Mesothelial cell of epicardium (in vitro differentiated cells): ENCODE measurements at regions not wholly inside any gene's neighbourhood (a gene's known extent, or its start where the extent isn't known, plus 50 kb on each side); places are given as distances from the start of the nearest gene placed in this dataset.

Source experiments
- DNase-seq, 2 experiments: peaks; one replicate each; pipeline ENCODE4 v3.0.0; 2021; ENCODE audit warnings: low spot score in 2 of 2; ENCODE audit not compliant: unreplicated experiment in 2 of 2
- H3K27ac Mint-ChIP-seq: 2 replicates; pipeline ENCODE4 v1.8.0; 2021; ENCODE audit warnings: mixed read lengths
- H3K27me3 Mint-ChIP-seq: 2 replicates; pipeline ENCODE4 v1.8.0; 2021; ENCODE audit warnings: low read depth, mixed read lengths
- H3K36me3 Mint-ChIP-seq: 2 replicates; pipeline ENCODE4 v1.8.0; 2021; ENCODE audit warnings: mixed read lengths
- H3K4me1 Mint-ChIP-seq: 2 replicates; pipeline ENCODE4 v1.8.0; 2021; ENCODE audit warnings: mixed read lengths
- H3K4me3 Mint-ChIP-seq: 2 replicates; pipeline ENCODE4 v1.8.0; 2021; ENCODE audit warnings: mild to moderate bottlenecking, moderate library complexity, mixed read lengths
- H3K9me3 Mint-ChIP-seq: 2 replicates; pipeline ENCODE4 v1.8.0; 2021; ENCODE audit warnings: mixed read lengths
- TF ChIP-seq, protein P1 (sequence below): fragments of 200-600 bp; sonication (generic); IDR thresholded peaks from one replicate; pipeline ENCODE4 v1.5.0; 2021; ENCODE audit warnings: antibody characterized with exemption; ENCODE audit not compliant: unreplicated experiment

DNA sequence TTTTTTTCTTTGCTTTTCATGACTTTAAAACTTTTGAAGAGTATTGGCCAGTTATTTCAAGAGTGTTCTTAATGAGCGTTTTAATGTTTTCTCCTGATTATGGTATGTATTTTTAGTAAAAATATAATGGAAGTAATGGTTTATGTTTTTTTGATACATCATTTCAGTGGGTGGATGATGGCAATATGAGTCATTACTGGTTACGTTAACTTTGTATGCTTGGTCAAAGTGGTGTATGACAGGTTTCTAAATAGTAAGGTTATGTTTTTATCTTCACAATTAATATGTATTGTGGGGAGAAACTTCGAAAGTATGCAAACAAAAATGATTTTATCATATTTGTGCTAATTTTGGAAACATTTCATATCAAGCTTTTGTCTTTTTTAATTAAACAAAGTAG is 176.7 kb upstream of the PRDM9 start:
- TF ChIP-seq, protein P1, sequence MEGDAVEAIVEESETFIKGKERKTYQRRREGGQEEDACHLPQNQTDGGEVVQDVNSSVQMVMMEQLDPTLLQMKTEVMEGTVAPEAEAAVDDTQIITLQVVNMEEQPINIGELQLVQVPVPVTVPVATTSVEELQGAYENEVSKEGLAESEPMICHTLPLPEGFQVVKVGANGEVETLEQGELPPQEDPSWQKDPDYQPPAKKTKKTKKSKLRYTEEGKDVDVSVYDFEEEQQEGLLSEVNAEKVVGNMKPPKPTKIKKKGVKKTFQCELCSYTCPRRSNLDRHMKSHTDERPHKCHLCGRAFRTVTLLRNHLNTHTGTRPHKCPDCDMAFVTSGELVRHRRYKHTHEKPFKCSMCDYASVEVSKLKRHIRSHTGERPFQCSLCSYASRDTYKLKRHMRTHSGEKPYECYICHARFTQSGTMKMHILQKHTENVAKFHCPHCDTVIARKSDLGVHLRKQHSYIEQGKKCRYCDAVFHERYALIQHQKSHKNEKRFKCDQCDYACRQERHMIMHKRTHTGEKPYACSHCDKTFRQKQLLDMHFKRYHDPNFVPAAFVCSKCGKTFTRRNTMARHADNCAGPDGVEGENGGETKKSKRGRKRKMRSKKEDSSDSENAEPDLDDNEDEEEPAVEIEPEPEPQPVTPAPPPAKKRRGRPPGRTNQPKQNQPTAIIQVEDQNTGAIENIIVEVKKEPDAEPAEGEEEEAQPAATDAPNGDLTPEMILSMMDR: no peak
- no peak overlapping the region for H3K4me3 Mint-ChIP-seq
- no peak overlapping the region for H3K27ac Mint-ChIP-seq
- H3K4me1 Mint-ChIP-seq: no peaks in the 10 kb centered on the region
- no peaks in the 10 kb centered on the region for H3K36me3 Mint-ChIP-seq
- no peaks in the 10 kb centered on the region for H3K27me3 Mint-ChIP-seq
- H3K9me3 Mint-ChIP-seq: peaks cover 5% of the 10 kb centered on the region
- DNase-seq: no peak

DNA sequence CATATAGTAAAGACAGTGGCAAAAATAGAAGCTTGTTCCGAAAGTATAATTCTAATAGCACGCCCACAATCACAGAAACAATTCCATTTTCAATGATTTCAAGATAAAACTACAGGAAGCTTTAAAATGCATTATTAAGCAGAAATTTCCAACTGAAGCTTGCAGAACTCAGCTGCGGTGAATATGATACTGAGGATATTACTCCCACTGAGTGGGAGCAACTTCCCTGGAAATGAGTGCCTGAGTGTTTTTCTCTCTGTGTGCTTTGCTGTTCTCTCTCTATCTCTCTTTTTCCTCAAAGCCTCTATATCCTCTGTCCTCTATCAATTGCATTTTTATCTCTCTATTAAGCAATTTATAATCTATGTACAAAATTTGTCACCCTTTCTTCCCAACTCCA is 187.5 kb upstream of the PRDM9 start:
- no peaks in the 10 kb centered on the region for H3K9me3 Mint-ChIP-seq
- TF ChIP-seq, protein P1: no peak
- no peak for DNase-seq
- no peaks in the 10 kb centered on the region for H3K27me3 Mint-ChIP-seq
- no peak overlapping the region for H3K4me3 Mint-ChIP-seq
- no peaks in the 10 kb centered on the region for H3K36me3 Mint-ChIP-seq
- no peak overlapping the region for H3K27ac Mint-ChIP-seq
- H3K4me1 Mint-ChIP-seq: peaks cover 1% of the 10 kb centered on the region

DNA sequence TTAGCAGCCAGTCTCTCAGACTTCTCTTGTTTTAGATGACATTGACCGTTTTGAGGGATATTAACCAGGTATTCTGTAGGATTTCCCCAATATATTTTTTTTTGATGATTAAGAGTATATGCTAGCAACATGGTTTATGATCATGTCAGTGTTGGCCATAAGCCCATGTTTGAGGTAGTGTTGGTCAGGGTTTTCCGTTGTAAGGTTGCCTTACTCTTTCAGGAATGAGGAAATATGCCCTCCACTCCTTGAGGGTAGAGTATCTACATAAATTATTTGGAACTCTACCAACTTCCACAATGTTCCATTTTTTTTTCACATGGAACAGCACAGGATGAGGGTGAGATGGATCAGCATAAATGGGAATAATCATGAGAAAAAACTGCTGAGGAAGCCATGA is 188.4 kb upstream of the PRDM9 start:
- Mint-ChIP-seq H3K27ac (no peak overlapping the region), H3K36me3 (no peaks in the 10 kb centered on the region), H3K4me1 (no peaks in the 10 kb centered on the region), H3K27me3 (no peaks in the 10 kb centered on the region), H3K9me3 (no peaks in the 10 kb centered on the region), H3K4me3 (no peak overlapping the region)
- DNase-seq: no peak
- TF ChIP-seq, protein P1: no peak

DNA sequence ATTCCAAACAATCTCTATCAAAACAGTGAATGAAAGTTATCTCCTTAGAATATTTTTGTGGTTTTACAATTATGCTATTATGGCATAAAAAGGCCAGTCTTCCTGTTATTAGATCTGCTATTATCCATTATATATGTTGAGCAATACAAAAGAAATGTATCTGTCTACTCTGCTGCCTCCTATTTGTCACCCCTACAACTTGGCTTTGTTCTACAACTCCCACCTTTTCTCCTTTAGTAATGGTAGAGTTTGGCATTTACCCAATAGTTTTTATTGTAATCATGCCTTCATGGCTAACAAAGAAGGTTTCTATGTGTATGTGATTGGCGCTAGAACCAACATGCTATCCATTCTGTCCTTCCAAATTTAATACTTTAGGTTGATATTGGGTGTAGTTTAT is 189.2 kb upstream of the PRDM9 start:
- DNase-seq: no peak
- TF ChIP-seq, protein P1: no peak
- H3K27me3 Mint-ChIP-seq: no peaks in the 10 kb centered on the region
- H3K4me3 Mint-ChIP-seq: no peak overlapping the region
- no peaks in the 10 kb centered on the region for H3K4me1 Mint-ChIP-seq
- H3K36me3 Mint-ChIP-seq: no peaks in the 10 kb centered on the region
- no peaks in the 10 kb centered on the region for H3K9me3 Mint-ChIP-seq
- H3K27ac Mint-ChIP-seq: no peak overlapping the region

DNA sequence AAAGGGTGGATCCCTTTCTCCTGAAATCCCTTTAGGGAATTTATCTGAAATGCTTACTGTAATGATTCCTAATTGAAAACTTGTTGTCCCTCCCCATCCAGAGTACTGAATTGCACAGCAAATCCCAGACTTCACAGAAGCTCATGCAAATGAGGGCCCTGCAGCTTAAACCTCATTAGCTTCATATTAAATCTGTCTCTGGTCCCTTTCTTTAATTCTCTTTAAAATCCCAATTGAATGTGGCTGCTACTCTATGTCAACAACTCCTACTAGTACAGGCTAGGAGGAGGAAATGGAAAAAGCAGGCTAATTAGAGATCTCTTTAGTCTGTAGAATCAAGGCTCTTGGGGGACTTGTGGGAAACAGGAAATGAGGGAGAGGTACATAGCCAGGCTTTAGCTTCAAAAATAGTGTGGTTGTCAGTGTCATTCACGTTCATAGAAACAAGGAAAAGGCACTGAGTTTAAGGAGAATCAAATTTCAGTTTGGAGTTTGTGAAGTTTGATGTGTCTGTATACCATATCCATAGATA is 191.3 kb upstream of the PRDM9 start:
- Mint-ChIP-seq H3K4me1 (no peaks in the 10 kb centered on the region), H3K27me3 (no peaks in the 10 kb centered on the region), H3K36me3 (no peaks in the 10 kb centered on the region), H3K9me3 (no peaks in the 10 kb centered on the region), H3K27ac (no peak overlapping the region), H3K4me3 (no peak overlapping the region)
- TF ChIP-seq, protein P1: no peak
- no peak for DNase-seq

DNA sequence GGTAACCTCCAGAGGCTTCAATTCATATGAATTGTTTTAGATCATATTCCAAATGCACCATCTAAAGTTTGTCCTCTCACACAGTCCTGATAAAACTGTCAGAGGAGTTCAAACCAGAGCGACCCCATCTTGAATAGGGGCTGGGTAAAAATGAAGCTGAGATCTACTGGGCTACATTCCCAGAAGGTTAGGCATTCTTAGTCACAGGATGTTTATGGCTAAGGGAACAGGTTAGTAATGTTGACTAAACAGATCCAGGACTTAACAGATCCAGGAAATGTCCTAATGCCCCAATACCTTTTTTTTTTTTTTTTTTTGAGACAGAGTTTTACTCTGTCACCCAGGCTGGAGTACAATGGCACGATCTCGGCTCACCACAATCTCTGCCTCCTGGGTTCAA is 192.6 kb upstream of the PRDM9 start:
- DNase-seq: no peak
- Mint-ChIP-seq H3K36me3 (no peaks in the 10 kb centered on the region), H3K4me3 (no peak overlapping the region), H3K9me3 (no peaks in the 10 kb centered on the region), H3K4me1 (no peaks in the 10 kb centered on the region), H3K27me3 (no peaks in the 10 kb centered on the region), H3K27ac (no peak overlapping the region)
- TF ChIP-seq, protein P1: no peak
